KMS-11 (cell line): ENCODE measurements at regions not wholly inside any gene's neighbourhood (a gene's known extent, or its start where the extent isn't known, plus 50 kb on each side); places are given as distances from the start of the nearest gene placed in this dataset.

Experiments
- H2AFZ ChIP-seq: fragments of 200-600 bp; sonication (generic); 2 replicates; pipeline ENCODE4 v1.6.1; 2016; ENCODE audit warnings: antibody characterized with exemption, mixed run types, low read depth
- H3K27ac ChIP-seq: fragments of 200-600 bp; sonication (generic); 2 replicates; pipeline ENCODE4 v1.6.1; 2016; ENCODE audit warnings: mild to moderate bottlenecking, mixed run types
- H3K27me3 ChIP-seq: fragments of 200-600 bp; sonication (generic); 2 replicates; pipeline ENCODE4 v1.6.1; 2017; ENCODE audit warnings: mild to moderate bottlenecking, low read depth, mixed run types, moderate library complexity; ENCODE audit not compliant: insufficient read depth
- H3K36me3 ChIP-seq: fragments of 200-600 bp; sonication (generic); 2 replicates; pipeline ENCODE4 v1.6.1; 2017; ENCODE audit warnings: mild to moderate bottlenecking, mixed run types; ENCODE audit not compliant: insufficient read depth
- H3K4me1 ChIP-seq: fragments of 200-600 bp; sonication (generic); 2 replicates; pipeline ENCODE4 v1.6.1; 2016; ENCODE audit warnings: mild to moderate bottlenecking, low read depth, mixed run types; ENCODE audit not compliant: poor library complexity, severe bottlenecking
- H3K4me2 ChIP-seq: fragments of 200-600 bp; sonication (generic); 2 replicates; pipeline ENCODE4 v1.7.0; 2016; ENCODE audit warnings: mild to moderate bottlenecking, mixed run types
- H3K4me3 ChIP-seq: fragments of 200-600 bp; sonication (generic); IDR thresholded peaks from 2 replicates; pipeline ENCODE4 v1.6.1; 2017; ENCODE audit warnings: low read depth, low read length, mixed read lengths; ENCODE audit not compliant: insufficient read depth
- H3K79me2 ChIP-seq: fragments of 200-600 bp; sonication (generic); 2 replicates; pipeline ENCODE4 v1.6.1; 2016; ENCODE audit warnings: low read depth, mixed run types; ENCODE audit not compliant: insufficient read depth
- H3K9ac ChIP-seq: fragments of 200-600 bp; sonication (generic); 2 replicates; pipeline ENCODE4 v1.6.1; 2016; ENCODE audit warnings: mild to moderate bottlenecking, mixed run types
- H4K20me1 ChIP-seq: fragments of 200-600 bp; sonication (generic); 2 replicates; pipeline ENCODE4 v1.6.1; 2016; ENCODE audit warnings: mild to moderate bottlenecking, mixed run types; ENCODE audit not compliant: insufficient read depth
- CTCF ChIP-seq: fragments of 200-600 bp; sonication (generic); conservative IDR thresholded peaks from 2 replicates; pipeline ENCODE4 v1.6.1; 2017; ENCODE audit warnings: low read depth, mild to moderate bottlenecking, antibody characterized with exemption, low read length, moderate library complexity, mixed read lengths

GRCh38 chr10:55348534-55348933 lies 547.5 kb upstream of the PCDH15 start:
- Histone ChIP-seq H4K20me1 (no peaks in the 10 kb centered on the region), H3K4me2 (no peak overlapping the region), H3K27me3 (no peaks in the 10 kb centered on the region), H3K27ac (no peak overlapping the region), H2AFZ (no peak overlapping the region), H3K9ac (no peak overlapping the region), H3K36me3 (no peaks in the 10 kb centered on the region), H3K79me2 (no peaks in the 10 kb centered on the region), H3K4me3 (no peak overlapping the region), H3K4me1 (no peaks in the 10 kb centered on the region)
- TF ChIP-seq CTCF, result no peak

- Histone ChIP-seq H2AFZ (no peak overlapping the region), H3K27me3 (no peaks in the 10 kb centered on the region), H3K27ac (no peak overlapping the region), H4K20me1 (no peaks in the 10 kb centered on the region), H3K9ac (no peak overlapping the region), H3K36me3 (no peaks in the 10 kb centered on the region), H3K79me2 (no peaks in the 10 kb centered on the region), H3K4me1 (no peaks in the 10 kb centered on the region), H3K4me3 (no peak overlapping the region), H3K4me2 (no peak overlapping the region)
- TF ChIP-seq CTCF, result no peak
Observed at GRCh38 chr10:55330486-55330885, 529.5 kb upstream of the PCDH15 start.

GRCh38 chr10:55329796-55330195 lies 528.8 kb upstream of the PCDH15 start:
- H3K27ac ChIP-seq, result no peak overlapping the region
- H3K4me3 ChIP-seq, result no peak overlapping the region
- H3K79me2 ChIP-seq, result no peaks in the 10 kb centered on the region
- H3K27me3 ChIP-seq, result no peaks in the 10 kb centered on the region
- no peak overlapping the region for H2AFZ ChIP-seq
- H3K4me2 ChIP-seq, result no peak overlapping the region
- no peaks in the 10 kb centered on the region for H3K36me3 ChIP-seq
- no peak overlapping the region for H3K9ac ChIP-seq
- no peak for TF ChIP-seq CTCF
- no peaks in the 10 kb centered on the region for H3K4me1 ChIP-seq
- no peaks in the 10 kb centered on the region for H4K20me1 ChIP-seq

GRCh38 chr10:55320187-55320700 lies 519.2 kb upstream of the PCDH15 start:
- Histone ChIP-seq H2AFZ (no peak overlapping the region), H4K20me1 (no peaks in the 10 kb centered on the region), H3K36me3 (no peaks in the 10 kb centered on the region), H3K27me3 (no peaks in the 10 kb centered on the region), H3K79me2 (no peaks in the 10 kb centered on the region), H3K27ac (no peak overlapping the region), H3K4me1 (no peaks in the 10 kb centered on the region), H3K9ac (no peak overlapping the region), H3K4me3 (no peak overlapping the region), H3K4me2 (no peak overlapping the region)
- TF ChIP-seq CTCF, result no peak
